Astrocyte (in vitro differentiated cells and primary cell): ENCODE measurements at regions not wholly inside any gene's neighbourhood (a gene's known extent, or its start where the extent isn't known, plus 50 kb on each side); places are given as distances from the start of the nearest gene placed in this dataset.
A peak's percentile ranks its signal among the peaks of the same experiment; 100 is the strongest.

Experiments used
- DNase-seq: peaks from one replicate; pipeline ENCODE4 v3.0.0-alpha.2; 2010; ENCODE audit warnings: low read depth
- FAIRE-seq: peaks from 2 replicates; lab custom pipeline; 2011; peaks lifted over from hg19 to GRCh38; lab: Jason Lieb, UNC
- H2AFZ ChIP-seq: 2 replicates; pipeline ENCODE4 v1.6.0; 2012; ENCODE audit warnings: low read depth, low read length, inconsistent platforms
- H3K27ac ChIP-seq: 2 replicates; pipeline ENCODE4 v1.5.1; 2011; ENCODE audit warnings: low read depth, low read length, inconsistent platforms
- H3K27me3 ChIP-seq: 2 replicates; pipeline ENCODE4 v1.6.0; 2011; ENCODE audit warnings: low read length, inconsistent platforms; ENCODE audit not compliant: insufficient read depth
- H3K36me3 ChIP-seq: 2 replicates; pipeline ENCODE4 v1.5.1; 2011; ENCODE audit warnings: low read length, inconsistent platforms; ENCODE audit not compliant: insufficient read depth
- H3K4me1 ChIP-seq: 2 replicates; pipeline ENCODE4 v1.5.1; 2011; ENCODE audit warnings: low read length, inconsistent platforms; ENCODE audit not compliant: insufficient read depth
- H3K4me2 ChIP-seq: 2 replicates; pipeline ENCODE4 v1.6.0; 2012; ENCODE audit warnings: low read length, inconsistent platforms
- H3K4me3 ChIP-seq: 2 replicates; pipeline ENCODE4 v1.5.1; 2011; ENCODE audit warnings: low read depth, mild to moderate bottlenecking, low read length, inconsistent platforms; ENCODE audit not compliant: insufficient read depth
- H3K79me2 ChIP-seq: 2 replicates; pipeline ENCODE4 v1.6.0; 2012; ENCODE audit warnings: mild to moderate bottlenecking, low read length, inconsistent platforms; ENCODE audit not compliant: insufficient read depth
- H3K9ac ChIP-seq: 2 replicates; pipeline ENCODE4 v1.6.0; 2012; ENCODE audit warnings: mild to moderate bottlenecking, low read length, inconsistent platforms
- H3K9me3 ChIP-seq: 2 replicates; pipeline ENCODE4 v1.5.1; 2012; ENCODE audit warnings: low read depth, mild to moderate bottlenecking, low read length, inconsistent platforms; ENCODE audit not compliant: insufficient read depth
- H4K20me1 ChIP-seq: 2 replicates; pipeline ENCODE4 v1.6.0; 2012; ENCODE audit warnings: low read length, inconsistent platforms; ENCODE audit not compliant: insufficient read depth
- H3K27ac Mint-ChIP-seq: one replicate; pipeline ENCODE4 v1.8.0; 2021; ENCODE audit warnings: mild to moderate bottlenecking, mixed read lengths; ENCODE audit not compliant: unreplicated experiment
- H3K27me3 Mint-ChIP-seq: one replicate; pipeline ENCODE4 v1.8.0; 2021; ENCODE audit warnings: low read depth, mixed read lengths; ENCODE audit not compliant: unreplicated experiment
- H3K36me3 Mint-ChIP-seq: one replicate; pipeline ENCODE4 v1.8.0; 2021; ENCODE audit warnings: low read depth, mixed read lengths; ENCODE audit not compliant: unreplicated experiment
- H3K4me1 Mint-ChIP-seq: one replicate; pipeline ENCODE4 v1.8.0; 2021; ENCODE audit warnings: low read depth, mixed read lengths; ENCODE audit not compliant: unreplicated experiment
- H3K4me3 Mint-ChIP-seq: one replicate; pipeline ENCODE4 v1.8.0; 2021; ENCODE audit warnings: mild to moderate bottlenecking, moderate library complexity, mixed read lengths; ENCODE audit not compliant: unreplicated experiment
- H3K9me3 Mint-ChIP-seq: one replicate; pipeline ENCODE4 v1.8.0; 2021; ENCODE audit warnings: mild to moderate bottlenecking, mixed read lengths; ENCODE audit not compliant: unreplicated experiment
- CTCF ChIP-seq: IDR thresholded peaks from 2 replicates; pipeline ENCODE4 v1.5.1; 2011; ENCODE audit warnings: low read depth, mild to moderate bottlenecking, inconsistent platforms, low read length, moderate library complexity; ENCODE audit not compliant: insufficient read depth
- EZH2 ChIP-seq: IDR thresholded peaks from 2 replicates; pipeline ENCODE4 v1.6.1; 2012; ENCODE audit warnings: mild to moderate bottlenecking, low read length, inconsistent platforms; ENCODE audit not compliant: insufficient read depth

DNA sequence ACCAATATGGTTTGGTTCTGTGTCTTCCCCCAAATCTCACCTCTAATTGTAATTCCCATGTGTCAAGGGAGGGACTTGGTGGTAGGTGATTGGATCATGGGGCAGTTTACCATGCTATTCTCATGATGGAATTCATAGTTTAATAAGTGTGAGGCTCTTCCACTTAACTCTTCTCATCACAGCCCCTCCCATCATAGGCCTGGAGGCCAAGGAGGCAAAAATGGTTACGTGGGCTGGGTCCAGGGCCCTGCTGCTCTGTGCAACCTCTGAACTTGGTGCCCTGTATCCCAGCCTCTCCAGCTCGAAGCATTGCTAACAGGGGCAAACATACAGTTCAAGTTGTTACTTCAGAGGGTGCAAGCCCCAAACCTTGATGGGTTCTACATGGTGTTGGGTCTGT, 232.7 kb downstream of the ADGRG6 start:
- Mint-ChIP-seq H3K9me3 (peaks cover 14% of the 10 kb centered on the region), H3K27ac (no peak overlapping the region), H3K27me3 (no peaks in the 10 kb centered on the region), H3K4me1 (peaks cover 22% of the 10 kb centered on the region), H3K4me3 (no peak overlapping the region), H3K36me3 (no peaks in the 10 kb centered on the region)
- TF ChIP-seq EZH2 (no peak), CTCF (no peak)
- H3K36me3 ChIP-seq = no peaks in the 10 kb centered on the region
- FAIRE-seq = no peak
- peaks cover 7% of the 10 kb centered on the region for H3K4me1 ChIP-seq
- no peak overlapping the region for H3K27ac ChIP-seq
- no peaks in the 10 kb centered on the region for H3K27me3 ChIP-seq
- peaks cover 3% of the 10 kb centered on the region for H3K9me3 ChIP-seq
- no peaks in the 10 kb centered on the region for H3K79me2 ChIP-seq
- no peak for DNase-seq
- no peaks in the 10 kb centered on the region for H4K20me1 ChIP-seq
- no peak overlapping the region for H3K4me3 ChIP-seq
- no peak overlapping the region for H3K9ac ChIP-seq
- no peak overlapping the region for H3K4me2 ChIP-seq
- no peak overlapping the region for H2AFZ ChIP-seq

- no peak for DNase-seq
- Histone ChIP-seq H3K4me2 (no peak overlapping the region), H4K20me1 (no peaks in the 10 kb centered on the region), H3K4me1 (no peaks in the 10 kb centered on the region), H3K9ac (no peak overlapping the region), H3K79me2 (no peaks in the 10 kb centered on the region), H3K4me3 (no peak overlapping the region), H3K36me3 (no peaks in the 10 kb centered on the region), H3K9me3 (peaks cover 3% of the 10 kb centered on the region), H3K27ac (no peak overlapping the region), H2AFZ (peak overlapping the region; percentile 18), H3K27me3 (no peaks in the 10 kb centered on the region)
- no peaks in the 10 kb centered on the region for H3K36me3 Mint-ChIP-seq
- H3K4me3 Mint-ChIP-seq = no peak overlapping the region
- peaks cover 4% of the 10 kb centered on the region for H3K4me1 Mint-ChIP-seq
- no peak overlapping the region for H3K27ac Mint-ChIP-seq
- no peak for TF ChIP-seq EZH2
- peak; percentile 17 for TF ChIP-seq CTCF
- peaks cover 14% of the 10 kb centered on the region for H3K9me3 Mint-ChIP-seq
- H3K27me3 Mint-ChIP-seq = no peaks in the 10 kb centered on the region
- FAIRE-seq = no peak
Observed at GRCh38 chr6:142537612-142538478, 236.0 kb downstream of the ADGRG6 start.

- H3K27ac Mint-ChIP-seq = peak overlapping the region; percentile 70
- H3K9me3 ChIP-seq = no peaks in the 10 kb centered on the region
- H3K27me3 Mint-ChIP-seq = no peaks in the 10 kb centered on the region
Observed at GRCh38 chr6:142542704-142543233, 241.0 kb downstream of the ADGRG6 start.

More at GRCh38 chr6:142542704-142543233, 241.0 kb downstream of the ADGRG6 start:
- no peak for TF ChIP-seq CTCF
- no peak for TF ChIP-seq EZH2
- H3K36me3 Mint-ChIP-seq = no peaks in the 10 kb centered on the region
- Histone ChIP-seq H3K27me3 (no peaks in the 10 kb centered on the region), H3K27ac (no peak overlapping the region), H3K4me1 (no peaks in the 10 kb centered on the region), H3K79me2 (no peaks in the 10 kb centered on the region), H3K4me3 (no peak overlapping the region), H4K20me1 (no peaks in the 10 kb centered on the region), H3K36me3 (no peaks in the 10 kb centered on the region), H2AFZ (peak overlapping the region; percentile 69), H3K4me2 (peak overlapping the region; percentile 18), H3K9ac (no peak overlapping the region)
- peaks cover 2% of the 10 kb centered on the region for H3K9me3 Mint-ChIP-seq
- no peak overlapping the region for H3K4me3 Mint-ChIP-seq
- peaks cover 4% of the 10 kb centered on the region for H3K4me1 Mint-ChIP-seq
- DNase-seq (peak; percentile 79), FAIRE-seq (peak; percentile 90)
